ENCODE measurements at regions not wholly inside any gene's neighbourhood (a gene's known extent, or its start where the extent isn't known, plus 50 kb on each side); places are given as distances from the start of the nearest gene placed in this dataset.

DNA sequence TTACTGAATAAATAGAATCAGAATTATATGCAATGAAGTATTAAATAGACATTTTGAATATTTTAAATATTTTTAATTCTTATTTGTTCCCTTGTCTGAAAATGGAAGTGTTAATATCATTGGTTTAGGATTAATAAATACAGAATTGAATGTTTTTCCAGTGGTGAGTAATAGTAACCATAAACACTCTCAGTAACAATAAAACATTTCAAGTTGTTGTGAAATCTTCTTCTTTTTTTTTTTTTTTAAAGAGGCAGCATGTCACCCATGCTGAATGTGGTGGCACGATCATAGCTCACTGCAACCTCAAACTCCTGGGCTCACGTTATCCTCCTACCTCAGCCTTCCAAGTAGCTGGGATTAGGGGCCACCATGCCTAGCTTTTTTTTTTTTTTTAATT lies 86.2 kb upstream of the ZBTB18 start:
- H3K4me2 ChIP-seq (ENCODE audit: insufficient read depth, low read length): no peak overlapping the region
- H4K20me1 ChIP-seq (ENCODE audit: insufficient read depth, low read length): no peaks in the 10 kb centered on the region
- H3K27ac ChIP-seq (ENCODE audit: low read depth, low read length): no peak overlapping the region
- no peaks in the 10 kb centered on the region for H3K27me3 ChIP-seq (ENCODE audit: insufficient read depth, low read length)
- H3K36me3 ChIP-seq (ENCODE audit: insufficient read depth, low read length): no peaks in the 10 kb centered on the region
- no peak for TF ChIP-seq CTCF (IDR thresholded peaks at IDR 0.05; ENCODE audit: extremely low read depth, low read depth, low read length)
- peaks cover 6% of the 10 kb centered on the region for H3K4me1 ChIP-seq (ENCODE audit: insufficient read depth, low read length)
- no peak overlapping the region for H2AFZ ChIP-seq (ENCODE audit: low read length)
- no peaks in the 10 kb centered on the region for H3K79me2 ChIP-seq (ENCODE audit: insufficient read depth, low read length)
- no peak overlapping the region for H3K4me3 ChIP-seq (ENCODE audit: insufficient read depth, low read length)
- no peak for DNase-seq (ENCODE audit: insufficient read length, low spot score, missing footprints)
- H3K9me3 ChIP-seq (ENCODE audit: low read depth, low read length): no peaks in the 10 kb centered on the region

GRCh38 chr1:243963571-243963970 lies 87.5 kb upstream of the ZBTB18 start:
- H2AFZ ChIP-seq (ENCODE audit: low read length): no peak overlapping the region
- no peaks in the 10 kb centered on the region for H3K9me3 ChIP-seq (ENCODE audit: low read depth, low read length)
- H3K79me2 ChIP-seq (ENCODE audit: insufficient read depth, low read length): no peaks in the 10 kb centered on the region
- H3K4me3 ChIP-seq (ENCODE audit: insufficient read depth, low read length): no peak overlapping the region
- TF ChIP-seq CTCF (IDR thresholded peaks at IDR 0.05; ENCODE audit: extremely low read depth, low read depth, low read length): no peak
- no peaks in the 10 kb centered on the region for H4K20me1 ChIP-seq (ENCODE audit: insufficient read depth, low read length)
- no peak overlapping the region for H3K27ac ChIP-seq (ENCODE audit: low read depth, low read length)
- peaks cover 4% of the 10 kb centered on the region for H3K4me1 ChIP-seq (ENCODE audit: insufficient read depth, low read length)
- H3K36me3 ChIP-seq (ENCODE audit: insufficient read depth, low read length): no peaks in the 10 kb centered on the region
- no peak for DNase-seq (ENCODE audit: insufficient read length, low spot score, missing footprints)
- H3K4me2 ChIP-seq (ENCODE audit: insufficient read depth, low read length): no peak overlapping the region
- no peaks in the 10 kb centered on the region for H3K27me3 ChIP-seq (ENCODE audit: insufficient read depth, low read length)

- TF ChIP-seq CTCF (IDR thresholded peaks at IDR 0.05; ENCODE audit: extremely low read depth, low read depth, low read length): no peak
- Histone ChIP-seq H4K20me1 (ENCODE audit: insufficient read depth, low read length) (no peaks in the 10 kb centered on the region), H3K36me3 (ENCODE audit: insufficient read depth, low read length) (no peaks in the 10 kb centered on the region), H3K4me3 (ENCODE audit: insufficient read depth, low read length) (no peak overlapping the region), H3K27me3 (ENCODE audit: insufficient read depth, low read length) (no peaks in the 10 kb centered on the region), H2AFZ (ENCODE audit: low read length) (no peak overlapping the region), H3K4me1 (ENCODE audit: insufficient read depth, low read length) (no peaks in the 10 kb centered on the region), H3K27ac (ENCODE audit: low read depth, low read length) (no peak overlapping the region), H3K9me3 (ENCODE audit: low read depth, low read length) (no peaks in the 10 kb centered on the region), H3K79me2 (ENCODE audit: insufficient read depth, low read length) (no peaks in the 10 kb centered on the region), H3K4me2 (ENCODE audit: insufficient read depth, low read length) (no peak overlapping the region)
- DNase-seq (ENCODE audit: insufficient read length, low spot score, missing footprints): no peak
Measured at GRCh38 chr1:243962541-243962940, 88.5 kb upstream of the ZBTB18 start.

GRCh38 chr1:243959998-243960397 lies 91.1 kb upstream of the ZBTB18 start:
- Histone ChIP-seq H4K20me1 (ENCODE audit: insufficient read depth, low read length) (no peaks in the 10 kb centered on the region), H3K4me3 (ENCODE audit: insufficient read depth, low read length) (no peak overlapping the region), H3K9me3 (ENCODE audit: low read depth, low read length) (no peaks in the 10 kb centered on the region), H3K79me2 (ENCODE audit: insufficient read depth, low read length) (no peaks in the 10 kb centered on the region), H3K27me3 (ENCODE audit: insufficient read depth, low read length) (no peaks in the 10 kb centered on the region), H2AFZ (ENCODE audit: low read length) (no peak overlapping the region), H3K27ac (ENCODE audit: low read depth, low read length) (no peak overlapping the region), H3K36me3 (ENCODE audit: insufficient read depth, low read length) (no peaks in the 10 kb centered on the region), H3K4me1 (ENCODE audit: insufficient read depth, low read length) (no peaks in the 10 kb centered on the region), H3K4me2 (ENCODE audit: insufficient read depth, low read length) (no peak overlapping the region)
- DNase-seq (ENCODE audit: insufficient read length, low spot score, missing footprints): no peak
- no peak for TF ChIP-seq CTCF (IDR thresholded peaks at IDR 0.05; ENCODE audit: extremely low read depth, low read depth, low read length)

All from osteoblast (primary cell).